ENCODE measurements at regions not wholly inside any gene's neighbourhood (a gene's known extent, or its start where the extent isn't known, plus 50 kb on each side); places are given as distances from the start of the nearest gene placed in this dataset.

- Histone ChIP-seq H2AFZ (ENCODE audit: low read length) (no peak overlapping the region), H3K79me2 (ENCODE audit: low read length) (no peaks in the 10 kb centered on the region), H3K9me2 (replicated peaks; ENCODE audit: insufficient read depth, low read length) (no peaks in the 10 kb centered on the region), H4K20me1 (ENCODE audit: insufficient read depth, low read length) (no peaks in the 10 kb centered on the region), H3K4me3 (ENCODE audit: low read length) (no peak overlapping the region), H3K9ac (ENCODE audit: low read length) (no peak overlapping the region), H3K9me3 (replicated peaks; ENCODE audit: insufficient read depth, low read length) (no peaks in the 10 kb centered on the region), H3K27ac (ENCODE audit: low read length) (no peak overlapping the region), H3K4me1 (ENCODE audit: low read length) (no peaks in the 10 kb centered on the region), H3F3A (ENCODE audit: insufficient read depth, low read length) (no peaks in the 10 kb centered on the region), H3K27me3 (replicated peaks; ENCODE audit: insufficient read depth, low read length) (no peaks in the 10 kb centered on the region), H3K36me3 (replicated peaks; ENCODE audit: insufficient read depth, low read length) (no peaks in the 10 kb centered on the region), H3K4me2 (ENCODE audit: low read depth, low read length) (no peak overlapping the region)
- no peak for DNase-seq
- TF ChIP-seq EZH2 (optimal IDR thresholded peaks at IDR 0.05; ENCODE audit: low read depth, low read length) (no peak), EZH2phosphoT487 (IDR thresholded peaks at IDR 0.05; ENCODE audit: low read length) (no peak), CTCF (IDR thresholded peaks at IDR 0.05; ENCODE audit: low read length) (no peak)
Measured at GRCh38 chr5:15073453-15073852, 201.9 kb upstream of the ANKH start.

- no peaks in the 10 kb centered on the region for H3K4me1 ChIP-seq (ENCODE audit: low read length)
- TF ChIP-seq EZH2 (optimal IDR thresholded peaks at IDR 0.05; ENCODE audit: low read depth, low read length) (no peak), EZH2phosphoT487 (IDR thresholded peaks at IDR 0.05; ENCODE audit: low read length) (no peak), CTCF (IDR thresholded peaks at IDR 0.05; ENCODE audit: low read length) (no peak)
- H4K20me1 ChIP-seq (ENCODE audit: insufficient read depth, low read length): no peaks in the 10 kb centered on the region
- no peak for DNase-seq
- H3K4me3 ChIP-seq (ENCODE audit: low read length): no peak overlapping the region
- H3F3A ChIP-seq (ENCODE audit: insufficient read depth, low read length): no peaks in the 10 kb centered on the region
- H3K36me3 ChIP-seq (replicated peaks; ENCODE audit: insufficient read depth, low read length): no peaks in the 10 kb centered on the region
- no peak overlapping the region for H3K4me2 ChIP-seq (ENCODE audit: low read depth, low read length)
- no peak overlapping the region for H3K9ac ChIP-seq (ENCODE audit: low read length)
- no peaks in the 10 kb centered on the region for H3K27me3 ChIP-seq (replicated peaks; ENCODE audit: insufficient read depth, low read length)
- H3K9me2 ChIP-seq (replicated peaks; ENCODE audit: insufficient read depth, low read length): no peaks in the 10 kb centered on the region
- no peaks in the 10 kb centered on the region for H3K79me2 ChIP-seq (ENCODE audit: low read length)
- no peak overlapping the region for H3K27ac ChIP-seq (ENCODE audit: low read length)
- no peaks in the 10 kb centered on the region for H3K9me3 ChIP-seq (replicated peaks; ENCODE audit: insufficient read depth, low read length)
- H2AFZ ChIP-seq (ENCODE audit: low read length): no peak overlapping the region
Measured at GRCh38 chr5:15070907-15071306, 199.3 kb upstream of the ANKH start.

- no peak overlapping the region for H3K4me2 ChIP-seq (ENCODE audit: low read depth, low read length)
- DNase-seq: no peak
Measured at GRCh38 chr5:15069407-15069905, 197.9 kb upstream of the ANKH start.

More at GRCh38 chr5:15069407-15069905, 197.9 kb upstream of the ANKH start:
- Histone ChIP-seq H3K36me3 (replicated peaks; ENCODE audit: insufficient read depth, low read length) (no peaks in the 10 kb centered on the region), H3F3A (ENCODE audit: insufficient read depth, low read length) (no peaks in the 10 kb centered on the region), H3K27ac (ENCODE audit: low read length) (no peak overlapping the region), H3K9me3 (replicated peaks; ENCODE audit: insufficient read depth, low read length) (no peaks in the 10 kb centered on the region), H3K9ac (ENCODE audit: low read length) (no peak overlapping the region), H2AFZ (ENCODE audit: low read length) (no peak overlapping the region), H3K4me3 (ENCODE audit: low read length) (no peak overlapping the region), H4K20me1 (ENCODE audit: insufficient read depth, low read length) (no peaks in the 10 kb centered on the region), H3K4me1 (ENCODE audit: low read length) (no peaks in the 10 kb centered on the region), H3K27me3 (replicated peaks; ENCODE audit: insufficient read depth, low read length) (no peaks in the 10 kb centered on the region), H3K9me2 (replicated peaks; ENCODE audit: insufficient read depth, low read length) (no peaks in the 10 kb centered on the region), H3K79me2 (ENCODE audit: low read length) (no peaks in the 10 kb centered on the region)
- TF ChIP-seq EZH2 (optimal IDR thresholded peaks at IDR 0.05; ENCODE audit: low read depth, low read length) (no peak), CTCF (IDR thresholded peaks at IDR 0.05; ENCODE audit: low read length) (no peak), EZH2phosphoT487 (IDR thresholded peaks at IDR 0.05; ENCODE audit: low read length) (no peak)

Data from MM.1S (cell line).